HG02642 (cell line): ENCODE measurements at regions not wholly inside any gene's neighbourhood (a gene's known extent, or its start where the extent isn't known, plus 50 kb on each side); places are given as distances from the start of the nearest gene placed in this dataset.
A peak's percentile ranks its signal among the peaks of the same experiment; 100 is the strongest.

Experiments
- ATAC-seq: cut with Tn5 transposase; IDR thresholded peaks from one replicate; pipeline ENCODE4 v1.9.1; 2021; ENCODE audit warnings: mild to moderate bottlenecking; ENCODE audit not compliant: unreplicated experiment, poor library complexity

- no peak for ATAC-seq
Measured at GRCh38 chr6:56865081-56865875, 89.6 kb upstream of the BEND6 start.

GRCh38 chr6:56864171-56864616, 90.7 kb upstream of the BEND6 start:
- ATAC-seq, result no peak

- no peak for ATAC-seq
Measured at GRCh38 chr6:56863366-56863765, 91.5 kb upstream of the BEND6 start.

DNA sequence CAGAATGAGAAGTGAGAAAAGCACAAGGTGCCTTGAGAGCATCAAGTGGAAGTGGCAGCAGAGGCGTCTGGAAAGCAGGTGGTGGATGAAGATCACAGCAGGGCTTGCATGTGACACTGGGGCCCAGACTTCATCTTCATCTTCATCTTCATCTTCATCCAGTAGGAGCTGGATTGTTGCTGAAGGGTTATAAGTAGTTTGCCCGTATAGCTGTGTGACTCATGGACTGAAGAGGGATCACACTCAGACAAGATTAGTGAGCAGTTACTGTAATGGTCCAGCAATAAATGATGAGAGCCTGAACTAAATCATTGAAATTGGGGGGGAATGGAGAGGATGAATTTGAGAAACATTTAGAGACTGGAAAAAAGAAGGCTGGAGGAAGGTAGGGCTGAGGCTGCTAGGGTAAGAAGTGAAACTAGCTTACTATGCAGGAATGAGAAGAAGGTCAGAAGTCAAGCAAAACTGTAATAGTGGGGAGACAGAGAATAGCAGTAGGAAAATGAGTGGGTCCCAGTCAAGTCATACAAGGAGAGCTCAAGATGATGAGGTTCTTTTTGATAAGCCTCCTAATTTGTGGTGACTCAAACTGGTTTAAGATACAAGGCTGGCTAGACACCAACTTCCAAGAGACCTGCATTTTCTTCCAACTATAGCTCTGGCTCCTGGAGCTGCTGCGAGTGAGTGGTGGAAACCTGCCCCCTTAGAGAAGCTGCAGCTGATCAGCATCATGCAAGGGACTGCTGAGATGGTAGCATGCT, 92.3 kb upstream of the BEND6 start:
- no peak for ATAC-seq

GRCh38 chr6:56860475-56860874, 94.4 kb upstream of the BEND6 start:
- ATAC-seq, result no peak

DNA sequence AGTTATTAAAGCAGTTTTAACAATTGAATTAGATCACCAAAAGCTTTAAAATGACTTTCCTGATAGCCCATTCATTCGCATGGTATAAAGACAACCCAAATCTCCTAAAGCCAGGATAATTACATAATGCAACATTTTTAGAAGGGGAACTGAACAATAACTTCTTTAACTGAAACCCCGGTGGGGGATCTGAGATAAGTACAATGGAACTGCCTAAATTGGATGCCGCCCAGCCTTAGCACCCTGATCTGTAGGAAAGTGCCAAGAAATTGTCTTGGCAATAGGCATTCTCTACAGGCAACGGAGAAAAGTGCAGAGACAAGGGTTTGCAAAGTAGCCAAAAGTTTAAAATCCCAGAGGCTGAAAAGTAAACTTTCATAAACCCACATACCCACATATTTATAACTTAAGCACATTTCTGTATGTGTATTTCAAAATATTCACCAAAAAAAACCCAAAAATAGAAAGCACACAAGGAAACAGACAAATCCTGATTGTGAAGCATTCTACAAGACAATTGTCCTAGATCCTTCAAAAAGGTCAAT, 98.8 kb upstream of the BEND6 start:
- ATAC-seq, result no peak

DNA sequence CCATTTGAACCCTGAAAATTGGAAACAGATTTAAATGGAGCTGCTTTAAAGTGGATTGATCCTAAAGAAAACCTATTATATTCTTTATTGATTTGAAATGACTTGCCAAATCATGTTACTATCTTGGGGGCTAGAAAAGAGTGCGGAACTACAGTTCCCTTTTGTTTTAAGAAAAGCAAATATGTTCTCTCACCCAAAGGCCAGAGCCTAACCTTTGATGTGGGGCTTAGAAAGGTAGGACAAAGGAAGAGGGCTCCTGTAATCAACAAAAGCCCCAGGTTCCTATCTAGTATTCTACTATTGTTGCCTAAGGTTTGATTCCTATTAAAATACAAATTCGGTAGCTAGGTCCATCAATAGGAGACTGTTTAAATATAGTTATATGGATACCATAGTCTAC, 100.8 kb upstream of the BEND6 start:
- ATAC-seq, result no peak

DNA sequence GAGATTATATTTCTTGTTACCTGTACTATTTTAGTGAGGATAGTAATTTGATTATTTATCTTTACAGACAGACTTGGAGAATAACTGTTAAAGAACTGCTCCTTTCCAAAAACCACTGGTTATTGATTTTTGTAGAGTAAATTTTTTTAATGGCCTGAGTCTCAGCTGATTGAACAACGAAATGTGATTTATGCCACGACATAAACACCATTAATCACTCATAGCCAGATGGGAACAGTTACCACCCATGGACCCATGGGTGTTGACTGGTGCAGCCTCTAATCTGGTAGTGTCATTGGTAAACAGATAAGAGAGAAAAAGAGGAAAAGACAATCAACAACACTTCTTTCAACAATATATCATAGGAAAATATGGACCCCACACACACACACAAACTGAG, 101.4 kb upstream of the BEND6 start:
- ATAC-seq, result no peak

DNA sequence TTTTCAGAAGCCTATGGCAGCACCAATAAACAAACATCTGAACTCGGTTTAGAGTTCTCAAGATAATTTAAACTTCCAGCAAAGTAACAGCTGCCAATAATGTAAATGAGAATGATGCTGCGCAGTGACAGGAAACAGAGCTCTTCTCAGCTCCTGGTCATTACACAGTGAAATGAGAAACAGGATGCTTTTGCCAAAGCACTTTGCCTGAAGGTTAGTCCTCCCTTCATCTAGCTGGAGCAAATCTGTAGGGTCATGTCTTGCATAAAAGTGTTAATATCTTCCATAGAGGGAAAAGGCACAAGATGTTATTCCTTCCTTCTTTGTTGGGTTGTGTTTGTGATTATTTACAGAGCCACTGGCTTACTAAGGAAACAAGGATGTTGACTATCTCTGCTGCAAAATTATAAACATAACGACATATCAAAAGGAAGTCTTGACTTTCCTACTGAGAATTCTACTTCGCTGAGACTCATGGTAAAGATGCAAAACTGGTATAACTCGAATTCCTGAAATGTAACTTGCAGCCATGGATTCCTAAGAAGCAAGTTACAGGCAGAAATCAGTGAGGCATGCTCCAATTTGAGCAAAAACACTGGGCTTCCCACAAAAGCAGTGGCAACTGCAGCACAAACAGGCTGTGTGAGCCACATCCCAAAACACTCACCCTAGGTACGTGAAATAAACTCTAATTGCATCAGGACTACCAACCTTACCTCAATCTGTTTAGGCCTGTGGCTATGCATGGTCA, 102.5 kb upstream of the BEND6 start:
- ATAC-seq, result peak; percentile 20

GRCh38 chr6:56851541-56852259, 103.2 kb upstream of the BEND6 start:
- ATAC-seq, result peak; percentile 96

GRCh38 chr6:56851074-56851473, 103.8 kb upstream of the BEND6 start:
- ATAC-seq, result no peak

GRCh38 chr6:56850626-56851025, 104.3 kb upstream of the BEND6 start:
- ATAC-seq, result no peak

- ATAC-seq, result no peak
Measured at GRCh38 chr6:56849896-56850295, 105.0 kb upstream of the BEND6 start.

DNA sequence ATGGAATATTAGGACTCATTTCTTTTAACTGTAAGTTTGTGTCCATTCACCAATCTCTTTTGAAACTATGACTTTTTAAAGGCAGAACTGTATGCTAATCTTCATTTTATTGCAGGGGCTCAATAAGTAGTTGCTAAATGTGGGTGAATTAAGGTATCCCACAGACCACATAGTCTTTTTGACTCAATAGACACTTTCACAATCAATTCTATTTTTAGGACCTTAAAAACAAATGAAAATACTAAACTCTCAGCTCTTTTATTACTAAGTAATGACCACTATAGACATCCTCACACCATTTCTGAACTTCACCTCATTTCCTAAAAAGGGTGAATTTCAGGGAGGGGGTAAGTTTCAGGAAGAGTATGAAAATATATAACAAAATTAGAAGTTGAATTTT, 106.8 kb upstream of the BEND6 start:
- ATAC-seq, result no peak

DNA sequence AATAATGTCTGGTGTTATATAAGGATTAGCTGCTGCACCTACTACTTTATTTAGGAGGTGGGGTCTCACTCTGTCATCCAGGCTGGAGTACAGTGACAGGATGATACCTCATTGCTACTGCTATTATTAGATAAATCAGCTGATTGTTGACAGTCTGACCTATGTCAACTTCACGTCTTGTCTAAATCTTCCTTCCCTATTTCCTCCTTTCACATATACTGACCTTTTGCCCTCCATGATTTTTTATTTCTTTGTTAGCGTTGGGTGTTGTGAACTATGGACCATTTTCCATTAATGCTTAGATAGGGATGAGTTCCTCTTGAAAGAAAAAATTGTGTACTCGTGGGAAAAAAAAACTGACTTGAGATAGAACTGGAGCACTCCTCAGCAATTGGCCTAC, 109.9 kb upstream of the BEND6 start:
- ATAC-seq, result no peak

GRCh38 chr6:56843476-56844349, 111.2 kb upstream of the BEND6 start:
- peak; percentile 91 for ATAC-seq

DNA sequence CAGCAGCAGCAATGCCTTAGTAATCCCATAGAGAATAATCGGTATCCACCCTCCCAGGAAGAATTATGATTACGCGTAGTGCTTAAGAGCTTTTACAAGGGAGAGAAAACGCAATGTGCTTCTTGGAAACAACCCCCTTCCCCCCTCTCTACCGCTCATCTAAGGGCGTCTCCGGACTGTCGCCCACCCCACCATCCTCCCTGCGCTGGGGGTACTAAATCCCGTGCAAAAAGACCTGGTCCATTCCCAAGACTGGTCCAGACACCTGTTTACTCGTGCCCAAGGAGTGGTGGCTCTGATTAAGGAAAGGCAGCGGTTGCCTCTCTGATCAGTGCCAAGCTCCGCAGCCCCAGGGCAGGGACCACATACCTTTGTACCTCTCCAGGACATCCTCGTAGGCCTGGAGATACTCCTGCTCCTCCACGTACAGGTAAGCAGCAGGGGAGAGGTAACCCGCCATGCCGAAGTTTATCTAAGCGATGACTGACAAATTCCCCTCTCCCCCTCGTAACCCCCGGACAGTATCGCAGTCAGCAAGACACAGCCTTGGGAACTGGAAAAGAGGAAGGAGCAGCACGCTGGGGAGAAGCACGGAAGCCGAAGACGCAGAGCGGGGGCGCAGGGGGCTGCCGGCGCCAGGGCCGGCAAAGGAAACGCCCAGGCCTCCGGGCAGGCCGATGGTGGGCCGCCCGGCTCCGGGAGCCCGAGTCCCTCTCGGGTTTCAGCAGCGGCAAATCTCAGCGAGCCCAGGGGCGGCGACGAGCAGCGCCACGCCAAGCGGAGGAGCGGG, 112.0 kb upstream of the BEND6 start:
- ATAC-seq, result peak; percentile 24

- ATAC-seq, result no peak
Measured at GRCh38 chr6:56841751-56842150, 113.2 kb upstream of the BEND6 start.
